Fibroblast of lung (primary cell): ENCODE measurements at regions not wholly inside any gene's neighbourhood (a gene's known extent, or its start where the extent isn't known, plus 50 kb on each side); places are given as distances from the start of the nearest gene placed in this dataset.

Experiments
- CTCF ChIP-seq, 2 donors: IDR thresholded peaks in 1 of 2; conservative IDR thresholded peaks in 1 of 2; 1 replicate in 1 of 2; 2 replicates in 1 of 2; pipeline ENCODE4 v1.5.1; 2011 to 2012; ENCODE audit warnings: low read length in 2 of 2, control low read depth in 1 of 2, inconsistent platforms in 1 of 2, low read depth in 1 of 2, mild to moderate bottlenecking in 1 of 2
- EZH2 ChIP-seq: IDR thresholded peaks from 2 replicates; pipeline ENCODE4 v1.5.1; 2012; ENCODE audit warnings: low read length, control low read depth, mild to moderate bottlenecking; ENCODE audit errors: missing control alignments

GRCh38 chr5:14082973-14083372 is 60.2 kb upstream of the TRIO start:
- no peak for TF ChIP-seq EZH2
- no peak for TF ChIP-seq CTCF (conservative IDR thresholded peaks at IDR 0.05 in 1 of 2, IDR thresholded peaks at IDR 0.05 in 1 of 2; ENCODE audit: low read depth in 1 of 2, low read length in 2 of 2)
